CD4-positive, alpha-beta T cell treated with Interleukin-21 for 1 hour (primary cell): ENCODE measurements at regions not wholly inside any gene's neighbourhood (a gene's known extent, or its start where the extent isn't known, plus 50 kb on each side); places are given as distances from the start of the nearest gene placed in this dataset.
"Not testable (repeated sequence)": the region's sequence is repeated elsewhere in the genome, so short reads cannot be mapped to it uniquely, and the experiment has no call there.

ENCODE experiments used
- DNase-seq: peaks from one replicate; pipeline ENCODE4 v3.0.0-alpha.2; 2020

DNA sequence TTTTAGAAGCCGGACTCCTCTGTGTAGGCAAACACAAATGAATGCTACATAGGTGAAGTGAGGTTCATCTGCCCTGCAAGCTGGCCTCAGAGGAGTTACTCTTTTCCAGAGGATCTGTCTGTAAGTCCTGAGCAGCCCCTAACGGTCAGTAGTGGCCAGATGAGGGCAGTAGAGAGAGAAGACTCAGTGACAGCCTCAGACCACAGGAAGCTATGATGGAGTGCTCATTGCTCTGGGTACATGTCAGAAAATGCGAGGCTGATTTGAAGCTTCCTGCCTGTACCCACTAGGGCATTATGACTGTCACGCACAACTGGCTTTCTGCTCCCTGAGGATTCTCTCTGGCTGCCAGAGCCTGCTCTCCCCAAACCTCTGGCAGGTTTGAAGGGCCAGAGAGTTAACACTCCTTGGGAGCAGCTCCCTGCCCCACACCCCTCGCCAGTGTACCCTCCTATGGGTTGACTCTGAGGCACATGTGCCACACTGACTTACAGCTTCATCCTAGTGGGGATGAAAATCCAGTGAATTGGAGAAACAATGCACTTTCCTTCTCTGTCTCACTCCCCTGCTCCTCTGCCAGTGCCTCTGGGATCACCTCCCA is 141.5 kb downstream of the GABRG2 start:
- DNase-seq: no peak

GRCh38 chr5:162214551-162214950 is 147.0 kb downstream of the GABRG2 start:
- no peak for DNase-seq

- DNase-seq: no peak
Observed at GRCh38 chr5:162217037-162217436, 149.5 kb downstream of the GABRG2 start.

GRCh38 chr5:162221910-162222309 is 154.3 kb downstream of the GABRG2 start:
- DNase-seq: no peak

GRCh38 chr5:162227075-162227474 is 159.5 kb downstream of the GABRG2 start:
- no peak for DNase-seq

- DNase-seq: no peak
Observed at GRCh38 chr5:162230348-162230747, 162.8 kb downstream of the GABRG2 start.

DNA sequence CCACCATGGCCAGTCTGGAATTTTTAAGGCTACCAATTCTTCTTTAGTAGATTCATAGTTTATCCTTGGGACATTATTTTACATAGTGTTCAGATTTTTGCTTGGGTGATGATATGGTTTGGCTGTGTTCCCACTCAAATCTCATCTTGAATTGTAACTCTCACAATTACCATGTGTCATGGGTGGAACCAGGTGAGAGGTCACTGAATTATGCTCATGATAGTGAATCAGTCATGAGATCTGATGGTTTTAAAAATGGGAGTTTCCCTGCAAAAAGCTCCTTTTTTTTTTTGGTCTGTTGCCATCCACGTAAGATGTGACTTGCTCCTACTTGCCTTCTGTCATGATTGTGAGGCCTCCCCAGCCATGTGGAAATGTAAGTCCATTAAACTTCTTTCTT is 163.9 kb downstream of the GABRG2 start:
- DNase-seq: no peak

- no peak for DNase-seq
Observed at GRCh38 chr5:162240734-162241133, 173.2 kb downstream of the GABRG2 start.

- no peak for DNase-seq
Observed at GRCh38 chr5:162242416-162242815, 174.8 kb downstream of the GABRG2 start.

DNA sequence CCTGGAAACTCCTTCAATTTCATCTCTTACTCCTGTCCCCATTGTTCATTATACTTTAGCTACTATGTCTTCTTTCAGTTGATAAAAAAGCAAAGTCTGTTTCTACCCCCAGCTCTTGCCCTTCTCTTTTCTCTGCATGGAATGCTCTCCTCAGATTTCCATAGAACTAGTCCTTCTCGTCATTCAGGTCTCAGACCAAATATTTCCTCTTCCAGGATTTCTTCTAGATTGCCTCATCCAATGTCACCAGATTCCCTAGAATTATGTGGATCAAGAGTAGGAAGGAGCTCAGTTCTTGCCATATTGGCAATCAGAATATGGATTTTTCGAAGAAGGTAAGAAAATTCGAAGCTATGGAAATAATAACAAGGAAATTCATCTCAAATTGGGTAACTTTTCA is 176.1 kb downstream of the GABRG2 start:
- no peak for DNase-seq

DNA sequence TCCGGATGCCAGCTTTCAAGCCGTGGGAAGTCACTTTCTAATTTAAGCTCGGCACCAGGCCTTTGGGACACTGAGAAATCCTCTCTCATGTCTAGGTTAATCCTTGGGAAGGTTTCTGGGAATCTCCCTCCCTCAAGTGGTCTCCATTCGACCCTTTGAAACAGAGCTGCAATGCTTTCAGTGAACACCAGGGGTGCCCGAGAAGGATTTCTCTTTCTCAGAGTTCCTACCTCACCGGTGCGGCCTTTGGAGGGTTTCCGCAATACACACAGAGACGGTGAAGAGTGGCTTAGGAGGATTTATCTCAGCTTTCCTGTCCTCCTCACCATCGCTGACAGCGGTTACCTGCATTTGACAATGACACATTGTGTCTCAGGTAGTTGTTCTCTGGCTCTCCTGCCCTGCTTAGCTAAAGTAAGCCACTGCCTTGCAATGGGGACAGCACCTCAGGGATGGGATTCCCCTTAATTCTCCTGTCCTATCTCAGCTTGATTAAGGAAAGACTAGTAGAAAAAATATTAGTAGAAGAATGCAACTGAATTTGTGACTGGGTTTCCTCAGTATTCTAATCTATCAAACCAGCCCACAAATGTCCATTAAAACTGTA is 180.6 kb downstream of the GABRG2 start:
- DNase-seq: no peak

- no peak for DNase-seq
Observed at GRCh38 chr5:162256711-162257110, 189.1 kb downstream of the GABRG2 start.

DNA sequence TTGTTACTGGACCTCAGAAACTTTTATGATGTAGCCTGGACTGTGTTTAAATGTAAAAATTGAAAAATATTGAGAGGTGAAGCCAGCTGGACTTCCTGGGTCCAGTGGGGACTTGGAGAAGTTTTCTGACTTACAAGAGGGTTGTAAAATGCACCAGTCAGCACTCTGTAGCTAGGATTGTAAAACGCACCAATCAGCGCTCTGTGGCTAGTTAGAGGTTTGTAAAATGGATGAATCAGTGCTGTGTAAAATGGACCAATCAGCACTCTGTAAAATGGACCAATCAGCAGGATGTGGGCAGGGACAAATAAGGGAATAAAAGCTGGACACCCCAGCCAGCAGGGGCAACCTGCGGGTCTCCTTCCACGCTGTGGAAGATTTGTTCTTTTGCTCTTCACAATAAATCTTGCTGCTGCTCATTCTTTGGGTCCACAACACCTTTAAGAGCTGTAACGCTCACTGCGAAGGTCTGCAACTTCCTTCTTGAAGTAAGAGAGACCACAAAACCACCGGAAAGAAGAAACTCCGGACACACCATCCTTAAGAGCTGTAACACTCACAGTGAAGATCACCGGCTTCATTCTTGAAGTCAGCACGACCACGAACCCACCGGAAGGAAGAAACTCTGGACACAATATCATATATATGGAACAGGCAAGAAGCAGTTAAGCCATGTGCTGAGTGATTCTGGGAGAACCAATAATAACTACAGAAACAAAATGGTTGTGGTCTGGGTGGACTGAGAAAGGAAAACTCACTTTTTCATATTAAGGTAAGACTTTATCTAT is 201.3 kb downstream of the GABRG2 start:
- no peak for DNase-seq

GRCh38 chr5:162272417-162272816 is 204.8 kb downstream of the GABRG2 start:
- DNase-seq: no peak

DNA sequence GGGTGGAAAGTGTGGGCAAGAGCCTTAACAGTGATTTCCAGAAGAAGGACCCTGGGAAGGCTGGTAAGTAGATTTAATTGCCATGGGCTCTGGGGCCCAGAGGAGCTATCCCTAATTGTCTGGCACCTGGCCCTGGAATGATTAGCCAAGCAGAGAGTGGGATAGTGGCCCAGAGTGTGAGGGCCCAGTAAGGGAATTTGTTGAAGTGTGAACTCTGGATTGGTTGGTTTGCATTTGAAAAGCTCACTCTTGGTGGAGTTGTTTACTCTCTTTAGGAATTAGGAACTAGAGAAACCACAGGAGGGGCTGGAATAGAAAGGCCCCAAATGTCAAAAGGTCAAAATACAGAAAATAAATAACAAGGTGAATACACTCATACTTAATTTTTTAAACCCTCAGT is 207.1 kb downstream of the GABRG2 start:
- no peak for DNase-seq

- DNase-seq: not testable (repeated sequence)
Observed at GRCh38 chr5:162275387-162275786, 207.8 kb downstream of the GABRG2 start.

DNA sequence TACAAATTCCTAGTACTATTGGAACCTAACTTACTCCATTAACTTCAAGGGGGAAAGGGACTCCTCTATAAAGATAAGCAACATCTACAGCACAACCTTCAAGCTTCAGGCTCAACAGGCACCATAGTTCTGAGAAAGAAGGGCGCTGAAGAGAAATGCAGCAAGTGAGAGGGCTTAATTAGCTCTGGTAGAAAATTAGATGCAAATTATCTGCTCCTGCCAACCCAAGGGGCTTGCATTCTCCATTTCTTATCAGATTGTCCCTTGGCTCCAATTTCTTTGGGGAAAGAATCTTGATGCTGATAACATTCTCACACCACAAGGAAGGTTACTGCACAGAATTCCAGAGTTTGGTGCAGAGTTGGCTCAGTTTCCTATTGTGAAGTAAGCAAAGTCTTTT is 214.6 kb downstream of the GABRG2 start:
- DNase-seq: no peak

DNA sequence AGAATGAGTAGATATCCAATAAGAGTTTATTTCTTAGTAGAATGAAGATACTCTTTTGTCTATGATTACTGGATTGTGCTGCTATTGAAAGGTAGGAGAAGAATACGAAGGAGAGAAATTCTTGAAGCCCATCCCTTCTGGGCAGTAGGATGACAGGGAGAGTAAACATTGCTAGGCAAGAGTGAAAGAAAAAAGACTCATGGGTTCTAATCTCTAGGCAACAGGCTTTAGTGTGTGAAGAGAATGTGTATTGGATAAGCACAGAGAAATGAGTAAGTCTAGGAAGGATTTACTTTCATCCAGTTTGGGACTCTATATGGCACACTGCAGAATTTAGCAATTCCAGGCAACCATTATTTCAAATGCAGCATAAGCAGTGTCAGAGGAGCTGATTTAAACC is 216.0 kb downstream of the GABRG2 start:
- DNase-seq: no peak

- no peak for DNase-seq
Observed at GRCh38 chr5:162288647-162289296, 221.2 kb downstream of the GABRG2 start.

GRCh38 chr5:162289489-162289888 is 221.9 kb downstream of the GABRG2 start:
- no peak for DNase-seq

- DNase-seq: no peak
Observed at GRCh38 chr5:162299793-162300192, 232.2 kb downstream of the GABRG2 start.

GRCh38 chr5:162301356-162301755 is 233.8 kb downstream of the GABRG2 start:
- DNase-seq: no peak

DNA sequence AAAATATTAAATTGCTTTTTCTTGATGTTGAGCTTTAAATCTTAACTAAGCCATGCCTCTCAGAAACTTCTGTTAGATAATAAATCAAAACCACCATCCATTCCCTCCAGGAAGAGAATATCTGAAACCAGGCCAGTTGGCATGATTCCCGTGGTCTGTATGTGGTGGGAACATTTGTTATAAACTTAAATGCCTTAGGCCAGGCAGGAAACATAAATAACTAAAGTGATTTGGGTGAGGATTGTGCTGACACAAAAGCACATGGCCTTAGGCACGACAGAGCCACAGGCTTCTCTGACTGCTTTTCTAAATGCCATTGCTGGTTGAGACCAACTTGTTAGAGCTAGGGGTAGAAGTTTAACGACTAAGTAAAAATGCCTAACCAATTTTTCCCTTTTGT is 255.9 kb downstream of the GABRG2 start:
- DNase-seq: no peak

DNA sequence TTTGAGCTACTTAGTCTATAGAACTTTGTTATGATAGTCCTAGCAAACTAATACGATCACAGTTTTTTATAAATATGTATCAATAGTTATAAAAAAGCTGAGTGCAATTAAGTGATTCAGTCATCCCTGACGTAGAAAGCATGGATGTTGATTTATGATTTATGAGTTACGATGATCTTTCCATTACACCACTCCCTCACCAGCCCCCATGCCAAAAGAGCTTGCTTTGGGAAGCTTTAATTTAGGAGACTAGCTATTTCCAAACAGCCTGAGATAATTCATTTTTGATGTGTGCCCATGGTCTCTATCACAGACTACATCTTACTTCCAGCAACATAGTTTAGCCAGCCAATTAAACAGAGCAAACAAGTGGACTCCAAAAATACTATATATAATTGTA is 256.8 kb downstream of the GABRG2 start:
- no peak for DNase-seq
